HG03442 (cell line): ENCODE measurements at regions not wholly inside any gene's neighbourhood (a gene's known extent, or its start where the extent isn't known, plus 50 kb on each side); places are given as distances from the start of the nearest gene placed in this dataset.
"Not testable (repeated sequence)": the region's sequence is repeated elsewhere in the genome, so short reads cannot be mapped to it uniquely, and the experiment has no call there.

ENCODE experiments used
- ATAC-seq: cut with Tn5 transposase; IDR thresholded peaks from one replicate; pipeline ENCODE4 v1.9.1; 2021; ENCODE audit warnings: mild to moderate bottlenecking, moderate library complexity; ENCODE audit not compliant: unreplicated experiment

DNA sequence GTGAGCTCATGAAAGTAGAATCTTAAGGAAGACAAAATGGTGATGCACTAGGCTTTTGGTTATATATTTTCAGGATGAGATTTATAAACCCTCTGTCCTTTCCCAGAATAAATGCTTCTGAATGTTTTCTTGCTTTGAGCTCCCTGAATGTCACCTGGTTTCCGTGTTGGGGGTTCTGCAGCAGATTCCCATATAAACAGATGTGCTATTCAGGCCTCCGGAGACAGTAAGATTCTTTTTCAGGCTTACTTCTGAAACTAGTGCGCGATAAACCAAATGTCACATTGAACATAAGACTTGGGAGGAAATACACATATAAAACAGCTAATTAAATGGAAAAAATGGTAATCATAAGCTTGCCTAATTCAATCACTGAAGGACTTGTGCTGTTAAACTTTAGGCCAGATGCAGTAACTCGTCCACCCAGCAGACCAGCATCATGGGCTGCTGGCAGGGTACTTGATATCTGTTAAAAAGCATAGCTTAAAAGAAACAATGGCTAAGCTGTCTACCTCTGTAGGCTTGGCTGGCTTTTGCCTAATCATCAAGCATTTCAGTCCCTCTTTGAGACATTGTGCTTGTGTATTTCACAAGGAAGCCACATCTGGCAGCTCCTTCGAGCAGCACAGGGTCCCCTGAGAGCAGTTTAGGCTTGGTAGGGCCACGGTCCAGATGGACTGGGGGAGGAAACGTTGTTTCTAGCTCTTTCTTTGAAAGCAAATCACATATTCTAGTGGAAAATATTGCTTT lies 281.2 kb upstream of the KIAA1217 start:
- ATAC-seq: no peak

DNA sequence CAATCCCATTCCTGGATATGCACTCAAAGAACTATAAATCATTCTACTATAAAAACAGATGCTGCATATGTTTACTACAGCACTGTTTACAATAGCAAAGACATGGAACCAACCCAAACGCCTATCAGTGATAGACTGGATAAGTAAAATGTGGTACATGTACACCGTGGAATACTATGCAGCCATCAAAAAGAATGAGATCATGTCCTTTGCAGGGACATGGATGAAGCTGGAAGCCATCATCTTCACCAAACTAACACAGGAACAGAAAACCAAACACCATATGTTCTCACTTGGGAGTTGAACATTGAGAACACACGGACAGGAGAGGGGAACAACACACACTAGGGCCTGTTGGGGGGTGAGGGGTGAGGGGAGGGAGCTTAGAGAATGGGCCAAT lies 274.9 kb upstream of the KIAA1217 start:
- ATAC-seq: not testable (repeated sequence)

DNA sequence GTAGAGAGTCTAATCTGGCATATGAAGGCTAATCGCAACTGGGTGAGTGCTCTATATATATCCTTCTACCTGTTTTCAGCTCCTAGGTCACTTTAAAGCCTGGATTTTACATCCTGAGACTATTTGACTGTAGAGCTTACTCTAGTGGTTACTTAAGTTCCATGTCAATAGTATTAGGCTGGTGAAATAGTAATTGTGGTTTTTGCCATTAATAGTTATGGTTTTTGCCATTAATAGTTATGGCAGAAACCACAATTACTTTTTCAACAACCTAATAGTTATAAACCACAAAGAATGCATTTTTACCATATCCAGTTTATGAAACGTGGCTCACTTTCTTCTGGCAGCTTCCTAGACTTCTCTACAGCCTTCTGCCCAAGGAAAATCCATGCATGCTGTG lies 263.1 kb upstream of the KIAA1217 start:
- no peak for ATAC-seq

DNA sequence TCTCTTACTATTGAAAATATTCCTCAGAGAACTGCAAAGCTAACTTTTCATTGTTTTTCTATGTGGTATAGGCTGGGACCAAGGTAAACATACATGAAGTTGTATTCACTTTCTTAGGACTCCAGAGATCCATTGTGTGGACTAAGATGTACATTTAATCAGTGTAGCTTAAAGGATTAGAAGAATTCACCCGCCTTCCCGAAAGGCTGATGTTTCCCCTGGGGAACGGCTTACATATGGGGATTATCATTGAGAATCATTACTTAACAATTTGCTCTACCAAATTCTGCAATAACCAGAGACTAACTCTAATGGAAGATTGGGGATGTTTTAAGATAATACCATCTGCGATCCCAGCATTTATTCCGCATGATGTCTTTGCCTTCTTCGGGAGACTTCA lies 257.1 kb upstream of the KIAA1217 start:
- no peak for ATAC-seq

DNA sequence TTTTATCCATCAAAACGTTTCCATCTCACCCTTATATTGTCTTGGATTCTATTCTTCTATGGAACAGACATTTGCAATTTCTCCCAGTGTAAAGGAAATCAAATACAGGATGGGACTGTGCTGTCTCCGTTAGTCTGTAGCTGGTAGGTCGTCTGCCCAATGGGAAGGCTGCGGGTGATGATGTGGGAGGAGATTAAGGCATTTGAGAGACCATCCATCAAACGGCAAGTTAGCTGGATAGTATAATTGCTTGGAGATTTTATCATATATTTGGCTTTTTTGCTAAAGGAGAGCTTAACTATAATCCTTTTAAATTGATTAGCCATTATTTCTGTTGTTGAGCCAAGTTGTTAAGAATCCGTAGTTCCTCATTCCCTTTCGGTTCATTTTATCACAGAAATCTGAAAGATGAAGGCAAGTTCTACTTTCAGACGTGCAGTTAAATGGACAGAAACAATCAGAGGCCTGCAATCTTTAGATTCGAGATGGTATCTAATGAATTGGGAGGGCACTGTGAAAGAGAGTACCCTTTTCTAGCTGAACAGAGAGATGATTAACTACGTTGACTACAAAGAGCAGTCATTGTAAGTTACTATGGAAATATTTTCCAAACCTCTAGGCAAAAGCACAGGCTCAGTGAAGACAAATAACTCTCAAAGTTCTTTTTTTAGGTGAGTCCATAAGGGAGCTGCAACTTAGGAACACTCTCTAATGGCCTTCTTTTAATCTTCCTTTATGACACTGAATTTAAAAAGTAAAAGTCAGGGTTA lies 253.3 kb upstream of the KIAA1217 start:
- no peak for ATAC-seq

GRCh38 chr10:23965123-23965522 lies 243.8 kb upstream of the KIAA1217 start:
- ATAC-seq: no peak

- no peak for ATAC-seq
These were observed 243.1 kb upstream of the KIAA1217 start for GRCh38 chr10:23965880-23966279.

GRCh38 chr10:23966504-23967051 lies 242.4 kb upstream of the KIAA1217 start:
- no peak for ATAC-seq

- ATAC-seq: no peak
These were observed 240.6 kb upstream of the KIAA1217 start for GRCh38 chr10:23968301-23968700.

DNA sequence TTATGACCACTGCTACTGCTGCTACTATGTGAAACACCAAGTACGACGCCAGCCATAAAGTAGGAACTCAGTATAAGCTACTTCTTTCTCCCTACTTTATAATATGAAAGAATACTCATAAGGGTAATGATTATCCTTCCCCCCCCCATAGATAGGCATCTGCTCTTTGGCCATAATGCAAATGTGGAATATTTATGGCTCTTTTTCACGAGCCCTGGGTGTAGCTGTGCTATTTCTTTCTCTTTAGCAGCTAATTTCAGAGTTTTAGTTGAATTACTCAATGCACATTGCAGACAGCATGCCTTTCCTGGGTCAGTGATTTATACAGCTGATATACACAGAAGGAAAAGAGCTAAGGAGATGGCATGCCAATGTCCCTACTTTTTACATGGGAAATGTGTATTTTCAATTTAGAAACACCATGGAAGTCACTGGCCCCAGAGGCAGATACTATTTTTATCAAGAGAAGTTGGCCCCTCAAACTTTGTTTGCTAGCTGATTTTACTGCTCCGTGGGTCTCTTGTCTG lies 234.1 kb upstream of the KIAA1217 start:
- ATAC-seq: no peak

GRCh38 chr10:23975431-23975830 lies 233.5 kb upstream of the KIAA1217 start:
- no peak for ATAC-seq

- ATAC-seq: no peak
These were observed 232.7 kb upstream of the KIAA1217 start for GRCh38 chr10:23976275-23976674.

- no peak for ATAC-seq
These were observed 230.6 kb upstream of the KIAA1217 start for GRCh38 chr10:23978317-23978716.

- ATAC-seq: no peak
These were observed 228.8 kb upstream of the KIAA1217 start for GRCh38 chr10:23980094-23980493.

DNA sequence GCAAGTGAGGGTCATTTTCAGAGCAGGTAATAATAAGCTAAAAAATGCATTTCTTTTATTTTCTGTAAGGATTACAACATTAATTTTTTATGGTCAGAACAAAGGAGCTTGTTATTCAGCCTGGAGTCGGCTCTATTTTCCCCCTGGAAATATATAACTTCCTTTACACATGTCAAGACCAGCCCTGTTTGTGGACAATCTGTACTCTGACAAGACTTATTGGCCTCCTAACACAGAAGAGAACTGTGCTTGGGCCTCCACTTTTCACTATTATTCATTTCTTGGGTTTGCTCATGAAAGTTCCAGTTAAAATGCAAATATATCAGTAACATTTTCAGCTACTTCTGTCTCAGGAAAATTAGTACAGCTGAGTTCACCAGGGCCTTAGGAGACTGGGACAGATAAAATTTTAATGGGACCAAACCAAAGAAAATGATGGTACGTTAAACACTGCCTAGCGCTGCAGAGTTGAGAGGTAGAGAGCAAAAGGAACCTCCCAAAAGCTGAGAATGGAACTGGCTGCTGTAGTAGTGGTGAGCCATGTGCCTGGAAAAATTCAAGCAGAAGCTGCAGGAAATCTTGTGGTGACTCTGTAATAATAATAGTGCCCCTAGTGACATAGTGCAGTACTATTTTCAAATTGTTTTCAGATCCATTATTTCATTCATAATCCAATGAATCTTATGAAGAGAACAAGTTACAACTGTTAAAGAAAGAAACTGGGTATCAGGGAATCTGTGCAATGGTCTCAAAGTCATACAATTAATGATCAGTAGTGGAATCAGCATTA lies 227.2 kb upstream of the KIAA1217 start:
- no peak for ATAC-seq

DNA sequence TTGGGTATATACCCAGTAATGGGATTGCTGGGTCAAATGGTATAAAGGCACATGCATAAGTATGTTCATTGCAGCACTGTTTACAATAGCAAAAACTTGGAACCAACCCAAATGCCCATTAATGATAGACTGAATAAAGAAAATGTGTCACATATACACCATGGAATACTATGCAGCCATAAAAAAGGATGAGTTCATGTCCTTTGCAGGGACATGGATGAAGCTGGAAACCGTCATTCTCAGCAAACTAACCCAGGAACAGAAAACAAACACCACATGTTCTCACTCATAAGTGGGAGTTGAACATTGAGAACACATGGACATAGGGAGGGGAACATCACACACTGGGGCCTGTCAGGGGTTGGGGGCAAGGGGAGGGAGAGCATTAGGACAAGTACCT lies 224.5 kb upstream of the KIAA1217 start:
- not testable (repeated sequence) for ATAC-seq

GRCh38 chr10:23988006-23988405 lies 220.9 kb upstream of the KIAA1217 start:
- ATAC-seq: no peak

- no peak for ATAC-seq
These were observed 214.4 kb upstream of the KIAA1217 start for GRCh38 chr10:23994459-23995046.

DNA sequence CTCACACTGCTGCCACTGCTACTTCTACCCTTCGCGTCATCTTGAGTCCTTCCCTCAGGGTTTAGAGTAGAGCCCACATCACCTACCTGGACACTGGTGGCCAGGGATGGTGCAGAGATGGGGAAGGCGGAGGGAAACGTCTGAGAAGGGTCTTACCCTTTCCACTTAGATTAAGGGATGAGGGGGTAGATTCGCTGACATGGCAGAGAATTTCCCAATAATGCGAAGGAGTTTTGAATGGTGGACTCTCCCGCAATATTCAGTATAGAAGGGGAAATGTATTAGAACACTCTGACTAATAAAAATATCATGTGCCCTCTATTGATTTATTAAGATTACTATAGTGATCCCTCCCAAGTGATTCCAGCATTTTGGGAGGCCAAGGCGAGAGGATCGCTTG lies 209.5 kb upstream of the KIAA1217 start:
- no peak for ATAC-seq

DNA sequence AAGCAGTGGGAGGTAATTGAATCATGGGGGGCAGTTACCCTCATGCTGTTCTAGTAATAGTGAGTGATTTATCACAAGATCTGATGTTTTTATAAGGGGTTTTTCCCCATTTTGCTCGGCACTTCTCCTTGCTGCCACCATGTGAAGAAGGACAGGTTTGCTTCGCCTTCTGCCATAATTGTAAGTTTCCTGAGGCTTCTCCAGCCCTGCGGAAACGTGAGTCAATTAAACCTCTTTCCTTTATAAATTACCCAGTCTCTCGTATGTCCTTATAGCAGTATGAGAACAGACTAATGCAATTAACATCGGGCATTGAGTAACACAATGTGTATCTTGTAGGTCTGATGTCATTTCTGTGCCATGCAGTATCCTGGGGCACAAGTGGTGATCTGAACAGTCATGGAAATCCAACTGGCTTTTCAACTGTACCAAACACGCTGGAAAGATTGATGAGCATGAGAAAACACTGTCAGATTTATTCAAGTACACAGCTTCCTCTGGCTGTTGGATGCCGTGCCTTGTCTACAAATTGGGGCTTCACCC lies 208.6 kb upstream of the KIAA1217 start:
- ATAC-seq: no peak
